ENCODE measurements at regions not wholly inside any gene's neighbourhood (a gene's known extent, or its start where the extent isn't known, plus 50 kb on each side); places are given as distances from the start of the nearest gene placed in this dataset.

DNA sequence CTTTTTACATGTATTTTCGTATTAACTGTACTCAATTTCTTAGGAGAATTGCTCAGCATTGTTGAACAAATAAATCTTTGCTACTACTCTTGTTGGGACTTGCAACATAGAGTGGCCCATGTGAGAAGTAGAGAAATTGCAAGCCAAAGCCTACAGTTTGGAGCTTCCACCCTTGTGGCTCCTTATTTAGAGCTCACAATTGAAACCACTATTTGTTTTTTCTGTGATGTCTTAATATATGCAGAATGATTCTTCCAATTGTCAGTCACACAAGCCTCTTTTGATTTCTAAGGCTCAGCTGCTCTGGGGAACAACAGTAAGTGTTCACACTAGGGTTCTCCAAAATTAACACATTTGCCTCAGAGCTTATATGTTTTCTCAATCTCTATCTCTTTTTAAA is 60.2 kb upstream of the GALNT13 start:
- H3K36me3 ChIP-seq (ENCODE audit: control insufficient read depth, insufficient read depth, low read length) = no peaks in the 10 kb centered on the region
- H3K9me3 Mint-ChIP-seq = peaks cover 0 to 6% (median 3%) of the 10 kb centered on the region in 7 donors
- no peaks in the 10 kb centered on the region for H3K36me3 Mint-ChIP-seq
- DNase-seq = no peak
- peak overlapping the region in 1 of 4 donors; percentile 54 for H3K4me3 Mint-ChIP-seq
- no peak overlapping the region for H3K27ac ChIP-seq (ENCODE audit: insufficient read depth, low read length, poor library complexity, severe bottlenecking)
- H3K27ac Mint-ChIP-seq = no peak overlapping the region
- no peaks in the 10 kb centered on the region for H3K4me1 ChIP-seq (ENCODE audit: control insufficient read depth, insufficient read depth, low read length, poor library complexity, severe bottlenecking)
- no peaks in the 10 kb centered on the region for H3K27me3 ChIP-seq (ENCODE audit: control insufficient read depth, insufficient read depth, low read length)
- no peaks in the 10 kb centered on the region for H3K27me3 Mint-ChIP-seq
- H3K4me1 Mint-ChIP-seq = no peaks in the 10 kb centered on the region
- no peaks in the 10 kb centered on the region for H3K9me3 ChIP-seq (ENCODE audit: control insufficient read depth in 2 of 2, low read length in 2 of 2)
- no peak for ATAC-seq (ENCODE audit: low read depth in 2 of 2)
- no peak overlapping the region for H3K4me3 ChIP-seq (ENCODE audit: low read depth, low read length)

DNA sequence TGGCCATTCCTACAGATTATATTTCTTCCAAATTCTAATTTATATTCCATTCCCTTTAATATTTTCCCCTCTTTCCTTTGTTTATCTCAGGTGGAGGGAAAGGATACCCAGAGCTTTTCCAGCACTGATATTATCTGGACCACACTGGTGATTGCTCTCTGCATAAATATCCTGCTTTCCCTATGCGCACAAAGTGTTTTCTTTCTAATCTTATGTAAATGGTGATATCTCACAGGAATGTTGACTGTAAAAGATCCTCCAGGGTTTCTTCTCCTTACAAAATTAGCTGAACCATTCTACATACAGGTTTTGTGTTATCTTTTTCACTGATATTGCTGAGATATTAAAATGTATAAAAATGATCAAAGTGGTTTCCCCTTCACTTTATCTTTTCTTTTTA is 59.1 kb upstream of the GALNT13 start:
- no peaks in the 10 kb centered on the region for H3K27me3 Mint-ChIP-seq
- DNase-seq = no peak
- H3K36me3 ChIP-seq (ENCODE audit: control insufficient read depth, insufficient read depth, low read length) = no peaks in the 10 kb centered on the region
- no peak overlapping the region for H3K27ac Mint-ChIP-seq
- ATAC-seq (ENCODE audit: low read depth in 2 of 2) = no peak
- peaks cover 3 to 12% (median 6%) of the 10 kb centered on the region in 7 donors for H3K9me3 Mint-ChIP-seq
- H3K9me3 ChIP-seq (ENCODE audit: control insufficient read depth in 2 of 2, low read length in 2 of 2) = no peaks in the 10 kb centered on the region
- H3K4me1 Mint-ChIP-seq = no peaks in the 10 kb centered on the region
- H3K27me3 ChIP-seq (ENCODE audit: control insufficient read depth, insufficient read depth, low read length) = no peaks in the 10 kb centered on the region
- no peak overlapping the region for H3K27ac ChIP-seq (ENCODE audit: insufficient read depth, low read length, poor library complexity, severe bottlenecking)
- no peaks in the 10 kb centered on the region for H3K36me3 Mint-ChIP-seq
- no peaks in the 10 kb centered on the region for H3K4me1 ChIP-seq (ENCODE audit: control insufficient read depth, insufficient read depth, low read length, poor library complexity, severe bottlenecking)
- no peak overlapping the region for H3K4me3 Mint-ChIP-seq
- no peak overlapping the region for H3K4me3 ChIP-seq (ENCODE audit: low read depth, low read length)

DNA sequence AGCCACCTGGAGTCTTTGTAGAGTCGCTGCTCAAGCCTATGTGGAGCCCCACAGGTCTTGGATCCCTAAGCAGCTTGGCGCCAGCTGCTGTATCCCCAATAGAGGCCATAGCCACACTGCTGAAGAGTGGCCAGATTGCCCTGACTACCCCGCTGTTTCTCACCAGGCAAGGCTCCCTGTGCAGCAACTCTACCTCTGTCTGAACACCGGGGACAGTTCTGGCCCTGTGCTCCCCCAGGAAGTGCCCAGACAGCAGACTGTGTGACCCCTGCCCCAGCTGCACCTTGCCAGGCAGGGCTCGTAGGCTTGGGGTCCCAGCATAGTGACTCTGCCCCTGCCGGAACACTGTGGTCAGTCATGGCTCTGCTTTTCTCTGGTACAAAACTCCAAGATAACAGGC is 53.5 kb upstream of the GALNT13 start:
- no peaks in the 10 kb centered on the region for H3K36me3 ChIP-seq (ENCODE audit: control insufficient read depth, insufficient read depth, low read length)
- no peak for ATAC-seq (ENCODE audit: low read depth in 2 of 2)
- Mint-ChIP-seq H3K9me3 (peaks cover 7 to 16% (median 12%) of the 10 kb centered on the region in 7 donors), H3K36me3 (no peaks in the 10 kb centered on the region), H3K27ac (no peak overlapping the region), H3K27me3 (no peaks in the 10 kb centered on the region), H3K4me1 (no peaks in the 10 kb centered on the region), H3K4me3 (no peak overlapping the region)
- H3K27ac ChIP-seq (ENCODE audit: insufficient read depth, low read length, poor library complexity, severe bottlenecking) = no peak overlapping the region
- no peaks in the 10 kb centered on the region for H3K27me3 ChIP-seq (ENCODE audit: control insufficient read depth, insufficient read depth, low read length)
- H3K9me3 ChIP-seq (ENCODE audit: control insufficient read depth in 2 of 2, low read length in 2 of 2) = peaks cover 0 to 6% of the 10 kb centered on the region in 2 experiments
- H3K4me1 ChIP-seq (ENCODE audit: control insufficient read depth, insufficient read depth, low read length, poor library complexity, severe bottlenecking) = no peaks in the 10 kb centered on the region
- H3K4me3 ChIP-seq (ENCODE audit: low read depth, low read length) = no peak overlapping the region
- DNase-seq = no peak

DNA sequence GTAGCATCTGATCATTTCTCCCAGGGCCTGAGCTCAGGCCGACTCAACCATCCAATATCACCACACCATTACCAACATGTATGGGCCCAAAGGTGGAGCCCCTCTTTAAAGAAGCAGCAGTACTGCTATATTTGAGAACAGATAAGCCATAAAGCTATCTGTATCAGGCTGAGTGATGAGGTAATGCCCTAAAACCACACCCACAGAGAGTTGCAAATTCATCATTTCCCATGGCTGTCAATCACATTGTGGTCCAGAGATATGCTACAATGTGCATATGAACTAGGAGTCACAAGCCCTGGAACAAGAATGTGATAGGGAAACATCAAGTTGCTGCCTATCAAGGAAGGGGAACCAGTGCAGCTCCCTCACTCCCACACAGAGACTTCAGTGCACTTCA is 52.6 kb upstream of the GALNT13 start:
- no peaks in the 10 kb centered on the region for H3K27me3 ChIP-seq (ENCODE audit: control insufficient read depth, insufficient read depth, low read length)
- no peak overlapping the region for H3K27ac ChIP-seq (ENCODE audit: insufficient read depth, low read length, poor library complexity, severe bottlenecking)
- Mint-ChIP-seq H3K36me3 (no peaks in the 10 kb centered on the region), H3K4me3 (no peak overlapping the region), H3K9me3 (peaks cover 7 to 16% (median 11%) of the 10 kb centered on the region in 7 donors), H3K27me3 (no peaks in the 10 kb centered on the region), H3K27ac (no peak overlapping the region), H3K4me1 (no peaks in the 10 kb centered on the region)
- H3K9me3 ChIP-seq (ENCODE audit: control insufficient read depth in 2 of 2, low read length in 2 of 2) = peaks cover 0 to 6% of the 10 kb centered on the region in 2 experiments
- no peaks in the 10 kb centered on the region for H3K36me3 ChIP-seq (ENCODE audit: control insufficient read depth, insufficient read depth, low read length)
- no peaks in the 10 kb centered on the region for H3K4me1 ChIP-seq (ENCODE audit: control insufficient read depth, insufficient read depth, low read length, poor library complexity, severe bottlenecking)
- no peak overlapping the region for H3K4me3 ChIP-seq (ENCODE audit: low read depth, low read length)
- DNase-seq (no peak), ATAC-seq (ENCODE audit: low read depth in 2 of 2) (no peak)

DNA sequence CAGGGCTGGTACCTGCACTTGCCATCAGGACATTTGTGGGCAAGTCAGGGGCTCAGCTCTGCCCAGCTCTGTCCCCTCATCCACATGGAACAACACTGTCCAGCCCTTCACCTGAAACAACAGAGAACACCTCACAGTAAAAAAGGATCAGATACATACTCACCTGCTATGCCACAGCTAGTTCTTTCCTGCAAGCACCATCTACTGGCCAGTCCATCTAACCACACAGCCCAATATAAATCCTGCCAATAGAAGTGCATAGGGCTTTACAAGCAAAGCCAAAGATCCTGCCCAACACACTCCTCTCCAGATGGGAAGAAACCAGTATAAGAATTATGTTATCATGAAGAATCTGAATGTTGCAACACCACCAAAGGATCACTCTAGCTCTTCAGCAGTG is 52.2 kb upstream of the GALNT13 start:
- H3K27ac Mint-ChIP-seq = no peak overlapping the region
- H3K4me1 Mint-ChIP-seq = no peaks in the 10 kb centered on the region
- H3K27me3 Mint-ChIP-seq = no peaks in the 10 kb centered on the region
- H3K9me3 Mint-ChIP-seq = peaks cover 7 to 16% (median 11%) of the 10 kb centered on the region in 7 donors
- H3K4me1 ChIP-seq (ENCODE audit: control insufficient read depth, insufficient read depth, low read length, poor library complexity, severe bottlenecking) = no peaks in the 10 kb centered on the region
- H3K4me3 ChIP-seq (ENCODE audit: low read depth, low read length) = no peak overlapping the region
- no peak overlapping the region for H3K4me3 Mint-ChIP-seq
- DNase-seq (no peak), ATAC-seq (ENCODE audit: low read depth in 2 of 2) (no peak)
- peaks cover 0 to 6% of the 10 kb centered on the region in 2 experiments for H3K9me3 ChIP-seq (ENCODE audit: control insufficient read depth in 2 of 2, low read length in 2 of 2)
- no peaks in the 10 kb centered on the region for H3K36me3 Mint-ChIP-seq
- no peak overlapping the region for H3K27ac ChIP-seq (ENCODE audit: insufficient read depth, low read length, poor library complexity, severe bottlenecking)
- H3K27me3 ChIP-seq (ENCODE audit: control insufficient read depth, insufficient read depth, low read length) = no peaks in the 10 kb centered on the region
- no peaks in the 10 kb centered on the region for H3K36me3 ChIP-seq (ENCODE audit: control insufficient read depth, insufficient read depth, low read length)
